WTC11 (cell line): ENCODE measurements at regions not wholly inside any gene's neighbourhood (a gene's known extent, or its start where the extent isn't known, plus 50 kb on each side); places are given as distances from the start of the nearest gene placed in this dataset.
A peak's percentile ranks its signal among the peaks of the same experiment; 100 is the strongest.

ENCODE experiments used
- ATAC-seq: fragments of 200-7000 bp; cut with Tn5 transposase; 2 replicates; pipeline ENCODE4 v1.10.0; 2021; ENCODE audit warnings: mild to moderate bottlenecking, moderate library complexity
- CTCF ChIA-PET: fragments of 300-600 bp; sonication (Branson Sonifier 250); formaldehyde crosslinking; loops from one replicate; lab custom pipeline; 2021; ENCODE audit warnings: antibody characterized with exemption; lab: Charles Lee
- POLR2A ChIA-PET: fragments of 350-600 bp; sonication (Branson Sonifier 250); formaldehyde crosslinking; loops from one replicate; lab custom pipeline; 2021; ENCODE audit warnings: antibody characterized with exemption; lab: Charles Lee
- DNase-seq: peaks from one replicate; pipeline ENCODE4 v3.0.0; 2021; ENCODE audit warnings: low spot score
- H3K27ac Mint-ChIP-seq: 2 replicates; pipeline ENCODE4 v1.8.0; 2021; ENCODE audit warnings: mixed read lengths
- H3K27me3 Mint-ChIP-seq: 2 replicates; pipeline ENCODE4 v1.8.0; 2021; ENCODE audit warnings: low read depth, mild to moderate bottlenecking, moderate library complexity, mixed read lengths
- H3K36me3 Mint-ChIP-seq: 2 replicates; pipeline ENCODE4 v1.8.0; 2021; ENCODE audit warnings: mixed read lengths
- H3K4me1 Mint-ChIP-seq: 2 replicates; pipeline ENCODE4 v1.8.0; 2022; ENCODE audit warnings: mixed read lengths
- H3K4me3 Mint-ChIP-seq: 2 replicates; pipeline ENCODE4 v1.8.0; 2021; ENCODE audit warnings: mild to moderate bottlenecking, moderate library complexity, mixed read lengths
- H3K9me3 Mint-ChIP-seq: 2 replicates; pipeline ENCODE4 v1.8.0; 2021; ENCODE audit warnings: mixed read lengths
- CREB1 ChIP-seq: sonication (generic); formaldehyde crosslinking; IDR thresholded peaks from 2 replicates; pipeline ENCODE4 v1.8.0; 2023; ENCODE audit warnings: mild to moderate bottlenecking, missing genetic modification reagents
- E2F5 ChIP-seq: sonication (generic); formaldehyde crosslinking; IDR thresholded peaks from 2 replicates; pipeline ENCODE4 v1.8.1; 2022; ENCODE audit warnings: mild to moderate bottlenecking, moderate library complexity, missing genetic modification reagents
- EMX1 ChIP-seq: fragments of 250-450 bp; sonication (Bioruptor Pico); IDR thresholded peaks from 2 replicates; pipeline ENCODE4 v1.8.0; 2021; ENCODE audit warnings: mild to moderate bottlenecking
- ETV6 ChIP-seq: sonication (generic); formaldehyde crosslinking; IDR thresholded peaks from 2 replicates; pipeline ENCODE4 v1.8.1; 2022; ENCODE audit warnings: mild to moderate bottlenecking, missing genetic modification reagents
- FOXK1 ChIP-seq: sonication (generic); formaldehyde crosslinking; IDR thresholded peaks from 2 replicates; pipeline ENCODE4 v1.8.0; 2022; ENCODE audit warnings: mild to moderate bottlenecking, moderate library complexity, missing genetic modification reagents
- FOXP1 ChIP-seq: sonication (generic); formaldehyde crosslinking; IDR thresholded peaks from 2 replicates; pipeline ENCODE4 v1.8.0; 2022; ENCODE audit warnings: missing genetic modification reagents, mild to moderate bottlenecking, moderate library complexity, borderline replicate concordance
- GRHL2 ChIP-seq: fragments of 250-450 bp; sonication (Bioruptor Pico); IDR thresholded peaks from 2 replicates; pipeline ENCODE4 v1.8.0; 2022; ENCODE audit warnings: mild to moderate bottlenecking, moderate library complexity; ENCODE audit not compliant: insufficient replicate concordance, severe bottlenecking
- IRF1 ChIP-seq: sonication (generic); formaldehyde crosslinking; IDR thresholded peaks from 2 replicates; pipeline ENCODE4 v1.8.0; 2023; ENCODE audit warnings: missing genetic modification reagents
- KAT7 ChIP-seq: sonication (generic); formaldehyde crosslinking; IDR thresholded peaks from 2 replicates; pipeline ENCODE4 v1.8.1; 2023; ENCODE audit warnings: missing genetic modification reagents, mild to moderate bottlenecking, borderline replicate concordance
- RELA ChIP-seq: sonication (generic); formaldehyde crosslinking; IDR thresholded peaks from 2 replicates; pipeline ENCODE4 v1.8.1; 2022; ENCODE audit warnings: missing genetic modification reagents, mild to moderate bottlenecking, borderline replicate concordance
- SMAD3 ChIP-seq: sonication (generic); formaldehyde crosslinking; IDR thresholded peaks from 2 replicates; pipeline ENCODE4 v1.8.0; 2022; ENCODE audit warnings: missing genetic modification reagents, mild to moderate bottlenecking, borderline replicate concordance
- SMAD4 ChIP-seq: sonication (generic); formaldehyde crosslinking; IDR thresholded peaks from 2 replicates; pipeline ENCODE4 v1.8.0; 2022; ENCODE audit warnings: mild to moderate bottlenecking, missing genetic modification reagents
- SP1 ChIP-seq: sonication (generic); formaldehyde crosslinking; conservative IDR thresholded peaks from 2 replicates; pipeline ENCODE4 v1.8.1; 2022; ENCODE audit warnings: missing genetic modification reagents
- TEAD1 ChIP-seq: sonication (generic); formaldehyde crosslinking; IDR thresholded peaks from 2 replicates; pipeline ENCODE4 v1.8.0; 2022; ENCODE audit warnings: mild to moderate bottlenecking, missing genetic modification reagents
- TP53 ChIP-seq: sonication (generic); formaldehyde crosslinking; IDR thresholded peaks from 2 replicates; pipeline ENCODE4 v1.8.1; 2023; ENCODE audit warnings: mild to moderate bottlenecking, missing genetic modification reagents
- ZNF263 ChIP-seq: sonication (generic); formaldehyde crosslinking; IDR thresholded peaks from 2 replicates; pipeline ENCODE4 v1.8.1; 2022; ENCODE audit warnings: low read depth, mild to moderate bottlenecking, moderate library complexity, missing genetic modification reagents
- ZNF423 ChIP-seq: fragments of 250-450 bp; sonication (Bioruptor Pico); IDR thresholded peaks from 2 replicates; pipeline ENCODE4 v2.1.2; 2022; ENCODE audit warnings: mild to moderate bottlenecking, moderate library complexity
- ZNF532 ChIP-seq: fragments of 250-450 bp; sonication (Bioruptor Pico); IDR thresholded peaks from 2 replicates; pipeline ENCODE4 v1.9.0; 2021; ENCODE audit warnings: mild to moderate bottlenecking, borderline replicate concordance

GRCh38 chr1:22284906-22285548 is 142.1 kb upstream of the WNT4 start:
- ChIA-PET POLR2A (no interaction called here), CTCF (no interaction called here)
- TF ChIP-seq RELA (CRISPR knock-in tag) (no peak), TEAD1 (CRISPR knock-in tag) (no peak), CREB1 (CRISPR knock-in tag) (no peak), ZNF263 (CRISPR knock-in tag) (no peak; the same call in 1 of the 2 replicates), GRHL2 (CRISPR knock-in tag) (no peak), ETV6 (no peak)
- no peaks in the 10 kb centered on the region for H3K36me3 Mint-ChIP-seq
- DNase-seq: no peak
- no peak overlapping the region for H3K27ac Mint-ChIP-seq
- no peak overlapping the region for H3K4me3 Mint-ChIP-seq
- peaks cover 5% of the 10 kb centered on the region for H3K9me3 Mint-ChIP-seq
- no peaks in the 10 kb centered on the region for H3K27me3 Mint-ChIP-seq
- ATAC-seq: no peak
- H3K4me1 Mint-ChIP-seq: peaks cover 4% of the 10 kb centered on the region; the same call in 1 of the 2 replicates

- Mint-ChIP-seq H3K4me1 (peaks cover 4% of the 10 kb centered on the region; the same call in 1 of the 2 replicates), H3K27me3 (no peaks in the 10 kb centered on the region), H3K9me3 (peaks cover under 1% of the 10 kb centered on the region), H3K27ac (no peak overlapping the region; the same call in 1 of the 2 replicates), H3K4me3 (no peak overlapping the region), H3K36me3 (no peaks in the 10 kb centered on the region)
- ChIA-PET POLR2A (no interaction called here), CTCF (interaction anchor here (0.8 to 1.5 kb wide), 9 partner anchors 10 to 180 kb away, joined by 3 to 10 read pairs (median 5); no protein-coding TSS in a partner anchor)
- DNase-seq (no peak), ATAC-seq (no peak)
- TF ChIP-seq EMX1 (CRISPR knock-in tag): no peak
- no peak for TF ChIP-seq TEAD1 (CRISPR knock-in tag)
- no peak for TF ChIP-seq ZNF532
- no peak for TF ChIP-seq KAT7 (CRISPR knock-in tag)
- no peak for TF ChIP-seq SMAD3
Measured at GRCh38 chr1:22285549-22286396, 142.9 kb upstream of the WNT4 start.

- Mint-ChIP-seq H3K4me3 (no peak overlapping the region), H3K27ac (no peak overlapping the region), H3K36me3 (no peaks in the 10 kb centered on the region), H3K27me3 (no peaks in the 10 kb centered on the region), H3K9me3 (no peaks in the 10 kb centered on the region), H3K4me1 (peaks cover 4% of the 10 kb centered on the region; the same call in 1 of the 2 replicates)
- no peak for DNase-seq
- CTCF ChIA-PET: interaction anchor here (0.6 to 1.5 kb wide), 15 partner anchors 11 to 837 kb away, joined by 3 to 10 read pairs (median 4); no protein-coding TSS in a partner anchor
- ATAC-seq: peak; percentile 50; the same call in 1 of the 2 replicates
- TF ChIP-seq IRF1: no peak
- TF ChIP-seq KAT7 (CRISPR knock-in tag): no peak
- TF ChIP-seq ZNF423 (CRISPR knock-in tag): no peak
- no peak for TF ChIP-seq SP1 (CRISPR knock-in tag)
- TF ChIP-seq E2F5 (CRISPR knock-in tag): no peak
- TF ChIP-seq SMAD4 (CRISPR knock-in tag): no peak
- TF ChIP-seq FOXP1: no peak
- TF ChIP-seq TP53 (CRISPR knock-in tag): no peak
- TF ChIP-seq FOXK1: no peak
- POLR2A ChIA-PET: no interaction called here
Measured at GRCh38 chr1:22286491-22286890, 143.6 kb upstream of the WNT4 start.
